HUES48 (cell line): ENCODE measurements at regions not wholly inside any gene's neighbourhood (a gene's known extent, or its start where the extent isn't known, plus 50 kb on each side); places are given as distances from the start of the nearest gene placed in this dataset.
"Not testable (repeated sequence)": the region's sequence is repeated elsewhere in the genome, so short reads cannot be mapped to it uniquely, and the experiment has no call there.

Experiments
- H3K27ac ChIP-seq: one replicate; pipeline ENCODE4 v1.7.0; 2013; ENCODE audit warnings: low read depth, low read length, inconsistent platforms
- H3K27me3 ChIP-seq: 2 replicates; pipeline ENCODE4 v1.6.1; 2013; ENCODE audit warnings: mild to moderate bottlenecking, low read length; ENCODE audit not compliant: control insufficient read depth, insufficient read depth
- H3K36me3 ChIP-seq: 2 replicates; pipeline ENCODE4 v1.6.1; 2013; ENCODE audit warnings: low read length; ENCODE audit not compliant: control insufficient read depth, insufficient read depth
- H3K4me1 ChIP-seq: 2 replicates; pipeline ENCODE4 v1.6.1; 2013; ENCODE audit warnings: mild to moderate bottlenecking, low read length; ENCODE audit not compliant: control insufficient read depth, insufficient read depth
- H3K4me3 ChIP-seq: 2 replicates; pipeline ENCODE4 v1.5.1; 2013; ENCODE audit warnings: mild to moderate bottlenecking, low read depth, low read length
- H3K9ac ChIP-seq: 2 replicates; pipeline ENCODE4 v1.6.1; 2013; ENCODE audit warnings: mild to moderate bottlenecking, low read depth, low read length, moderate library complexity
- H3K9me3 ChIP-seq: 2 replicates; pipeline ENCODE4 v1.6.1; 2013; ENCODE audit warnings: low read length; ENCODE audit not compliant: control insufficient read depth, insufficient read depth

- no peaks in the 10 kb centered on the region for H3K9me3 ChIP-seq
- H3K27me3 ChIP-seq = no peaks in the 10 kb centered on the region
- H3K4me3 ChIP-seq = no peak overlapping the region
- no peaks in the 10 kb centered on the region for H3K4me1 ChIP-seq
- no peaks in the 10 kb centered on the region for H3K36me3 ChIP-seq
- H3K27ac ChIP-seq = no peak overlapping the region
- no peak overlapping the region for H3K9ac ChIP-seq
Measured at GRCh38 chr19:30997222-30997621, 352.0 kb downstream of the TSHZ3 start.

GRCh38 chr19:30978639-30979038 lies 370.6 kb downstream of the TSHZ3 start:
- Histone ChIP-seq H3K4me3 (peak overlapping the region; percentile 11; the same call in 1 of the 2 replicates), H3K27me3 (no peaks in the 10 kb centered on the region), H3K36me3 (no peaks in the 10 kb centered on the region), H3K4me1 (peaks cover 16% of the 10 kb centered on the region), H3K9me3 (peaks cover 12% of the 10 kb centered on the region), H3K9ac (no peak overlapping the region), H3K27ac (peak overlapping the region; percentile 53)

GRCh38 chr19:30969591-30969990 lies 379.6 kb downstream of the TSHZ3 start:
- Histone ChIP-seq H3K36me3 (no peaks in the 10 kb centered on the region), H3K4me1 (no peaks in the 10 kb centered on the region), H3K4me3 (no peak overlapping the region), H3K27ac (no peak overlapping the region), H3K9me3 (no peaks in the 10 kb centered on the region), H3K9ac (no peak overlapping the region), H3K27me3 (no peaks in the 10 kb centered on the region)

- H3K9me3 ChIP-seq = no peaks in the 10 kb centered on the region
- H3K36me3 ChIP-seq = no peaks in the 10 kb centered on the region
- no peak overlapping the region for H3K9ac ChIP-seq
- no peak overlapping the region for H3K27ac ChIP-seq
- no peaks in the 10 kb centered on the region for H3K4me1 ChIP-seq
- H3K4me3 ChIP-seq = no peak overlapping the region
- no peaks in the 10 kb centered on the region for H3K27me3 ChIP-seq
Measured at GRCh38 chr19:30968841-30969399, 380.3 kb downstream of the TSHZ3 start.

- Histone ChIP-seq H3K4me1 (no peaks in the 10 kb centered on the region), H3K27ac (no peak overlapping the region), H3K4me3 (no peak overlapping the region), H3K9me3 (peaks cover 3% of the 10 kb centered on the region; the same call in 1 of the 2 replicates), H3K36me3 (no peaks in the 10 kb centered on the region), H3K27me3 (no peaks in the 10 kb centered on the region), H3K9ac (no peak overlapping the region)
Measured at GRCh38 chr19:30968210-30968609, 381.0 kb downstream of the TSHZ3 start.

GRCh38 chr19:30966486-30966885 lies 382.8 kb downstream of the TSHZ3 start:
- no peak overlapping the region for H3K9ac ChIP-seq
- no peaks in the 10 kb centered on the region for H3K4me1 ChIP-seq
- peaks cover 3% of the 10 kb centered on the region; the same call in 1 of the 2 replicates for H3K9me3 ChIP-seq
- H3K36me3 ChIP-seq = no peaks in the 10 kb centered on the region
- H3K27me3 ChIP-seq = no peaks in the 10 kb centered on the region
- H3K4me3 ChIP-seq = no peak overlapping the region
- no peak overlapping the region for H3K27ac ChIP-seq

- no peak overlapping the region for H3K4me3 ChIP-seq
- no peak overlapping the region for H3K27ac ChIP-seq
- H3K27me3 ChIP-seq = no peaks in the 10 kb centered on the region
- no peak overlapping the region for H3K9ac ChIP-seq
- H3K4me1 ChIP-seq = peaks cover 6% of the 10 kb centered on the region
- peaks cover 3% of the 10 kb centered on the region; the same call in 1 of the 2 replicates for H3K9me3 ChIP-seq
- no peaks in the 10 kb centered on the region for H3K36me3 ChIP-seq
Measured at GRCh38 chr19:30959011-30959410, 390.2 kb downstream of the TSHZ3 start.

- no peak overlapping the region for H3K27ac ChIP-seq
- H3K36me3 ChIP-seq = no peaks in the 10 kb centered on the region
- peaks cover 12% of the 10 kb centered on the region for H3K4me1 ChIP-seq
Measured at GRCh38 chr19:30955112-30956104, 393.8 kb downstream of the TSHZ3 start.

GRCh38 chr19:30944276-30944932 lies 404.8 kb downstream of the TSHZ3 start:
- H3K27me3 ChIP-seq, H3K4me1 ChIP-seq, H3K9ac ChIP-seq, H3K4me3 ChIP-seq, H3K27ac ChIP-seq, H3K36me3 ChIP-seq, H3K9me3 ChIP-seq: not testable (repeated sequence)

More at GRCh38 chr19:30955112-30956104, 393.8 kb downstream of the TSHZ3 start:
- no peak overlapping the region for H3K9ac ChIP-seq
- no peaks in the 10 kb centered on the region for H3K27me3 ChIP-seq
- no peaks in the 10 kb centered on the region for H3K9me3 ChIP-seq
- H3K4me3 ChIP-seq = no peak overlapping the region

GRCh38 chr19:30943101-30943843 lies 406.0 kb downstream of the TSHZ3 start:
- Histone ChIP-seq H3K9ac (no peak overlapping the region), H3K27me3 (no peaks in the 10 kb centered on the region), H3K4me3 (no peak overlapping the region), H3K27ac (no peak overlapping the region), H3K36me3 (no peaks in the 10 kb centered on the region), H3K9me3 (no peaks in the 10 kb centered on the region), H3K4me1 (no peaks in the 10 kb centered on the region)
